RKO (cell line): ENCODE measurements at regions not wholly inside any gene's neighbourhood (a gene's known extent, or its start where the extent isn't known, plus 50 kb on each side); places are given as distances from the start of the nearest gene placed in this dataset.
"Not testable (repeated sequence)": the region's sequence is repeated elsewhere in the genome, so short reads cannot be mapped to it uniquely, and the experiment has no call there.

ENCODE experiments used
- DNase-seq: peaks from one replicate; pipeline ENCODE4 v3.0.0-alpha.2; 2016; ENCODE audit warnings: low spot score

GRCh38 chr11:109480251-109480650, 58.3 kb downstream of the C11orf87 start:
- DNase-seq, result no peak

DNA sequence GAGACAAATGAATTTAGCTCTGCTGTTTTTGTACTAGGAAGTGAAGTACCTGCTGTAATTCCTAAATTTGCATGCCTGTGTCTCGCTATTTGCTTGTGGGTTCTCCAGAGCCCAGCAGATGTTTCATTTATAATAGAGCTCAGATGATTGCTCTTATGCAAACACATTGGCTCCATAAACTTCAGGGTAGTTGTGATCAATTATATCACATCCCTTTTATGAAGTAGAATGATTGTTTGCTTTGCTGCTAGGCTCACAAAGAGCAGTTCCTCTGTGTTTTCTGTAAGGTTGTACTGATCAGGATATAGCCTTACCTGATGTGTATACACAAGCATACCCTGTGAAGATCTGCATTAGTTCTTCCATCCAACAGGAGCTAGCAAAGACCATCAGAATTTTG, 64.1 kb downstream of the C11orf87 start:
- no peak for DNase-seq

GRCh38 chr11:109490953-109491635, 69.1 kb downstream of the C11orf87 start:
- DNase-seq, result no peak

DNA sequence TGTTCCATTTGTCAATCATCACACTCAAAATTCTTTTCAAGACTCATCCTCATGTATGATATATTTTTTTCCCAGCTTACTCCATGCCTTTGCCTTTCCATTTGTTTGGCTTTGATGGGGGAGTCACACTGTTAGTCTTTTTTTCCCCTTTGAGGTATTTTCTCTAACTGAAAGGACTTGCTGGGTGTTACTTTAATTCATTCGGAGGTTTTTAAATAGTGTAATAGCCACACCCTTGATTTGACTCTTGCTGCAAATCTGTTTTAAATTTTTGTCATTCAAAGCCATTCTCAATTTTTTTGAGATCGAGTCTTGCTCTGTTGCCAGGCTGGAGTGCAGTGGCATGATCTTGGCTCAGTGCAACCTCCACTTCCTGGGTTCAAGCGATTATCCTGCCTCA, 84.1 kb downstream of the C11orf87 start:
- DNase-seq, result no peak

DNA sequence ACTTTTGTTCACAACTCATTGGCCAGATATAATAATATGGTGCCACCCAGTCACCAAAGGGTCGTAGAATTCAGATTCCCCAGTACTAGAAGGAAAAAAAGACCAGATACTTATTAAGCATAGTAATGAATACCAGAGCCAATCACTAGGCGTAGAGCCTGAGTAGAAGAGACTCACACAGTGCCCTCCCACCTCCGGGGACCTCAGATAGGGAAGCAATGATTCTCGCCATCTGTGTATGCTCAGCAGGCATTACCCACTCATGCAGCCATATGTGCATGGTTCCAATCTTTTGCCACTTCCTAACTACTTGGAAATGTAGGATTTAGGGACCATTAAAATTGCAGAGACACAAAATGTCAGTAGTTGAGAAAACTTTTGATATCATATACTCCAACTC, 85.3 kb downstream of the C11orf87 start:
- DNase-seq, result no peak

DNA sequence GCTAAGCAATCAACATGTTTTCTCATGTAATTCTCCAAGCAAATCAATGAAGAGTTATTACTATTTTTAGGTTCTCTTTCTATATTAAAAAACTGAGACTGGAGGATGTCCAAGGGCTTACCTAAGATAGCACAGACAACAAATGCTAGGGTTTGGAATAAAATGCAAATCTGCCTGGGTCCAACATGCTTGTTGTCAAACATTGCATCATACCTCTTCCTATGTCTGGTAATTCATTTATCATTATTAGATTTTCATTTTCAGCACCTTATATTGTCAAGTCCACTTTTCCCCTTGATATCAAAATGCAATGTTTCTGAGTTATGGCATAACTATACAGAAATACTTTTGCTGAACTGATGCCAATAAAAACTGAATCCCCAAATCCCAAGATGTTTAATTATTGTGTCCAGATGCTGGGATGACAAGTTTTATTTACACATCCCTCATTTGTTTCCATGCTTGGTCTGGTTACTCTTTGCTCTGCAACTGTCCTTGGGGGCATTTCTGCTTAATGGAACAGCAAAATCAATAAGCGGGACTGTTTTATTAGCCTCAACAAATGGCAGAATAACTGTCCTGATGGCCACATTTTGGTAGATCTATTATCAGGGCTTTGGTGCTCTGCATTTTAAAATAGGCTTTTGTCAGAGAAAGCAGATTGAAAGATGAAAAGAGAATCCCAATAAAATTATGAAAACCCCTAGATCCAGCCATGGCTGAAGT, 86.0 kb downstream of the C11orf87 start:
- DNase-seq, result no peak

- DNase-seq, result no peak
Observed at GRCh38 chr11:109508943-109509342, 87.0 kb downstream of the C11orf87 start.

GRCh38 chr11:109510316-109510715, 88.3 kb downstream of the C11orf87 start:
- no peak for DNase-seq

- DNase-seq, result no peak
Observed at GRCh38 chr11:109511598-109511997, 89.6 kb downstream of the C11orf87 start.

- no peak for DNase-seq
Observed at GRCh38 chr11:109512249-109512648, 90.3 kb downstream of the C11orf87 start.

DNA sequence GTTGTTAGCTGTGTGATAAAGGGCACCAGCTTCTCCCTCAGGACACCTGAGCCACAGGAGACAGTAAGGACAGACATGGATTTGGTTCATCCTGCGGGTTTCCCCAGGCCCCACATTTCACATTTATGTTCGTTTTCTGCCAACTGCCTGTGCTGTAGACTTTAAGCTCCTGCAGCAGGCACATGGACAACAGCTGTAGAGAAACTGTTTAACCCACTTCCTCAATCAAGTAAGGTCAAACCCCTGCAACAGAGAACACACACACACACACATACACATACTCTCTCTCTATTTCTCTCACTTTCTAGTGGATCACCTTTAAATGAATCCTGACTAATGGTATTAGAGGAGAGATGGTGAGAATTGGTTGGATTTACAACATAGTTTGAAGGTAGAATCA, 90.7 kb downstream of the C11orf87 start:
- DNase-seq, result no peak

DNA sequence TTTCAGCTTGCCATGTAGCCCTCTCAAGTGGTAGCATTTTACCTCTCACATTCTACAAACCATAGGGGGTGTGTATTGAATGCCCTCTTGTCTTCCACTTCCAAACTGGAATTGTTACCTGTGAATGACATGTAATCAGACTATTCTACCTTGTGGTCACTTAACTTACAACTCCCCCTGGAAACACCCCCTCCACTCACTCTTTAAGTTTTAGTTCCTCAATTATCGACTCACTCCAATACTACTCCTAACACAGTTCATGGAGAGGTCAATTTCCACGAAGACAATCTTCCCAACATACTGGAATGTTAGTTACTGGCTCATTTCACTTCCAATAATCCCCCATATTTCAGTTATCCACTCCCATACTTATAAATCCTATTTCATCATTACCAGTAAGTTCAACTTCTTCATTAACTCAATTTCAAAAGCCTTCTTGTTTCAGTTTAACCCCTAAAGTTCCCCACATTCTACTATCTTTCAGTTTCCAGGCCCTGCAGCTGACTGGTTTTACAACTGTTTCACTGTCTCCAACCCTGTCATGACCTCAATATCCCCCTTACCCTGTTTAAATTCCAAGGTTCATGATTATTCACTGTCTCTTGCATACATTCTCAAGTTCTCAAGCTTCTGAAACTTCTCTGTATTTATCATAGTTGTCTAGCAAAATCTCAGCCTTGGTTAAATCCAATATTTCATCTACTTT, 92.5 kb downstream of the C11orf87 start:
- DNase-seq, result no peak

DNA sequence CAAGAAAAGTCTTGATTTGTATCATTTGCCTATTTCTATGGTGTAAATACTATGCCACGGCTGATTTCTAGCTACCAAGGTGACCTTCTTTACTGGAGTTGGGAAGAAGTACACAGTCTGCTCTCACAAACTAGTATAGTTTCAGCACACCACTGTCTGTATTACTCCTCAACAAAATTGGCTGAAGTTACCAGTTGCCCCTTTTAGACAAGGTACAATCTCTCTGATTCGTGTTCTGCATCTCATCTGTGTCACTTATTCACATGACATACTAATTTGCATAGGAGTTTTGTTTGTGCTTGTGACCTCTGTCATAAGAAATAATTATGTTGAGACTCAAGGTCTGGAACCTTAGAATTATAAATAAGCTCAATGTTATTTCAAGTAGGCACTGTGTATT, 97.3 kb downstream of the C11orf87 start:
- no peak for DNase-seq

GRCh38 chr11:109521571-109522086, 99.6 kb downstream of the C11orf87 start:
- no peak for DNase-seq

DNA sequence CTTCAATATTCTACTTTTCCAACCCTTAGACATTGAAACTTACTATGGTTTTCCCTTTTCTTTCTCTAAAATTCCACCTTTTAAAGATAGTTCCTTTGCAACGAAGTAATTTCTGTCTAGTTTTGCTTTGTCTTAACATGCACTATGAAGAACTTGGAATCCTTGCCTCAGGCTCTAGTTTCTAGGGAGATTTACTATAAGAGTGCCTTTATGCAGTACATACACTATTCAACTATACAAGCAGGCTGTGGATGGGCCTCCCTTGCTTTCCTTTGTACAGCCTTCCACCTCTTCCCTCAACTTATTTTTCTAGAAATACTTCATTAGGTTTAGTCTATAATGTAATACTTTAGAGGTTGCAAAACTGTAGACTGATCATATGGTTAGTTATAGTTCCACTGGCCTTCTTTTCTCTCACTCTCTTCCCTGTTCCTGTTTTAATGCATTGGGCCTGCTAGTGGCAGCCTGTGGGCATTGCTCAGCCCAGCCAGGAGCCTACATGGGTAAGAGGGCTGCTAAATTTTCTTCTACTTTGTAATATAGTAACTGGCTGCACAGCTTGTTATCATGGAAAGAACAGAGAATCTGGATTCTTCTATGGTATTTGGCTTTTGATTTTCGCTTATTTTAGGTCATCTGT, 100.2 kb downstream of the C11orf87 start:
- no peak for DNase-seq

GRCh38 chr11:109525636-109526035, 103.6 kb downstream of the C11orf87 start:
- not testable (repeated sequence) for DNase-seq

GRCh38 chr11:109526061-109526460, 104.1 kb downstream of the C11orf87 start:
- no peak for DNase-seq

GRCh38 chr11:109526931-109527330, 104.9 kb downstream of the C11orf87 start:
- no peak for DNase-seq

- no peak for DNase-seq
Observed at GRCh38 chr11:109527496-109527895, 105.5 kb downstream of the C11orf87 start.

DNA sequence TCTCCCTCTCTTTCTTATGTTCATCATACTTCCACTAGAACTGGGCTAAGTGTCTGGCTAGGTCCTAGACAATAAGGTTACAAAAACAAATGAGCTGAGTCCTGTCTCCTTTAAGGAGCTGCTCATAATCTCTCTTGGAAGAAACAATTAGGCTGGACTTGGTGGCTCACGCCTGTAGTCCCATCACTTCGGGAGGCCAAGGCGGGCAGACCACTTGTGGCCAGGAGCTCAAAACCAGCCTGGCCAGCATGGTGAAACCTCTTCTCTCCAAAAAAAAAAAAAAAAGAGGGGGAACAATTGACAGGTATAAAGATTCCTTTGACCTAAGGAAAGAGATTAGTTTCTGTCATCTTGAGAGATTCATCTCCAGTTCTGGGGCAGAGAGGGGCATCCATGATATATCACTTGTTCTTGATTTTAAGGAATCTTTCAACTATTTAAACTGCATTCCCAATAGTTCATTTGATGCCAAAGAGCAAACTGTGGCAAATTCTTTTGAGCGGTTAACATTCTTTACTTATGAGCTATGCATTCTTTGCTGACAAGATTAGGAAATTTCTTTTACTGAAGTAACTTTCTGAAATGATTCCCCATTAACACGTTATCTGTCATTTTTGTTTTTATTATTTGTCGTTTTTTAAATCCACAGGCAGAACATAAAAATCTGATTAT, 125.5 kb downstream of the C11orf87 start:
- no peak for DNase-seq

- DNase-seq, result no peak
Observed at GRCh38 chr11:109552376-109552775, 130.4 kb downstream of the C11orf87 start.

DNA sequence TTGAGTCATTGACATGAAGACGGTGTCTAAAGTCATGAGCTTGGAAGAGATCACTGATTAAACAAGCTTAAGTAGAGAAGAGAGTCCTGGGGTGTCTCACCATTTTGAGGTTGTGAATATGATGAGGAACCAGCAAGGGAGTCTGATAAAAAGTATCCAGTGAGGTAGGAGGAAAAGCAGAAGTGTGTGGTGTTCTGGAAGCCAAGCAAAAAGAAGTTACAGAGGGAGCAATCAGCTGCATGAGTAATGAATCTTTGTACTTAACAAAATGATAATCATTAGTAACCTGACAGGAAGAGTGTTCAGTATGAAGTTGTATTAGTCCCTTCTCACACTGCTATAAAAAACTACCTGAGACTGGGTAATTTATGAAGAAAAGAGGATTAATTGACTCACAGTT, 131.3 kb downstream of the C11orf87 start:
- DNase-seq, result no peak
